ENCODE measurements at regions not wholly inside any gene's neighbourhood (a gene's known extent, or its start where the extent isn't known, plus 50 kb on each side); places are given as distances from the start of the nearest gene placed in this dataset.

DNA sequence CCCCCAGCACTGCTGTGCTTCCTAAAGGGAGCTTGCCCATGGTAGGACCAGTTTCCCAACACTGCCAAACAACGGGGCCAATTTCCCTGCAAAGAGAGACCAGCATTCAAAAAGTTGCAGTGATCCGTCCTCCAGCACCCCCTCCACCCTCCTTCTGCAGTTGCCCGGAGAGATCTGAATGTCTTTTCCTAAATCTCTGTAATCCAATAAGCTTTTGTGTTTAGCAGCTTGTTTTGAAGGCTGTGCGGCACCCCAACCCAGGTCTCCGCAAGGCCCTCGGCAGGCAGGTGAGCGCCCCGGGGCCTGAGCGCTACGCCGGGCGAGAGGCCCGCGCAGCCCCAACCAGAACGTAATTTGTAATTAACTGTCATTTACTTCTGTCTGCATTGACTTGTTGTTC lies 366.9 kb upstream of the IRX2 start:
- TF ChIP-seq, protein P1, sequence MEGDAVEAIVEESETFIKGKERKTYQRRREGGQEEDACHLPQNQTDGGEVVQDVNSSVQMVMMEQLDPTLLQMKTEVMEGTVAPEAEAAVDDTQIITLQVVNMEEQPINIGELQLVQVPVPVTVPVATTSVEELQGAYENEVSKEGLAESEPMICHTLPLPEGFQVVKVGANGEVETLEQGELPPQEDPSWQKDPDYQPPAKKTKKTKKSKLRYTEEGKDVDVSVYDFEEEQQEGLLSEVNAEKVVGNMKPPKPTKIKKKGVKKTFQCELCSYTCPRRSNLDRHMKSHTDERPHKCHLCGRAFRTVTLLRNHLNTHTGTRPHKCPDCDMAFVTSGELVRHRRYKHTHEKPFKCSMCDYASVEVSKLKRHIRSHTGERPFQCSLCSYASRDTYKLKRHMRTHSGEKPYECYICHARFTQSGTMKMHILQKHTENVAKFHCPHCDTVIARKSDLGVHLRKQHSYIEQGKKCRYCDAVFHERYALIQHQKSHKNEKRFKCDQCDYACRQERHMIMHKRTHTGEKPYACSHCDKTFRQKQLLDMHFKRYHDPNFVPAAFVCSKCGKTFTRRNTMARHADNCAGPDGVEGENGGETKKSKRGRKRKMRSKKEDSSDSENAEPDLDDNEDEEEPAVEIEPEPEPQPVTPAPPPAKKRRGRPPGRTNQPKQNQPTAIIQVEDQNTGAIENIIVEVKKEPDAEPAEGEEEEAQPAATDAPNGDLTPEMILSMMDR (conservative IDR thresholded peaks at IDR 0.05 in 1 of 2, IDR thresholded peaks at IDR 0.05 in 1 of 2; ENCODE audit: low read depth in 1 of 2, low read length in 2 of 2): no peak
- no peak for TF ChIP-seq EZH2 (IDR thresholded peaks at IDR 0.05; ENCODE audit: low read length, missing control alignments)
